ENCODE measurements at regions not wholly inside any gene's neighbourhood (a gene's known extent, or its start where the extent isn't known, plus 50 kb on each side); places are given as distances from the start of the nearest gene placed in this dataset.

DNA sequence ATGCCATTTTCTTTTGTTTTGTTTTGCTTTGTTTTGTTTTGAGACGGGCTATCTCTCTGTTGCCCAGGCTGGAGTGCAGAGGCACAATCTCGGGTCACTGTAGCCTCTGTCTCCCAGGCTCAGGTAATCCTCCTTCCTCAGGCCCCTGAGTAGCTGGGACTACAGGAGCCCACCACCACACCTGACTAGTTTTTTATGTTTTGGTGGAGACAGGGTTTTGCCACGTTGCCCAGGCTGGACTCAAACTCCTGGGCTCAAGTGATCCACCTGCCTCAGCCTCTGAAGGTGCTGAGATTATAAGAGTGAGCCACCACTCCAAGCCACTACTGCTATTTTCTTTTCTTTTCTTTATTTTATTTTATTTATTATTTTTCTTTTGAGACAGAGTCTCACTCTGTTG is 54.0 kb upstream of the S1PR3 start:
- TF ChIP-seq, protein P1, sequence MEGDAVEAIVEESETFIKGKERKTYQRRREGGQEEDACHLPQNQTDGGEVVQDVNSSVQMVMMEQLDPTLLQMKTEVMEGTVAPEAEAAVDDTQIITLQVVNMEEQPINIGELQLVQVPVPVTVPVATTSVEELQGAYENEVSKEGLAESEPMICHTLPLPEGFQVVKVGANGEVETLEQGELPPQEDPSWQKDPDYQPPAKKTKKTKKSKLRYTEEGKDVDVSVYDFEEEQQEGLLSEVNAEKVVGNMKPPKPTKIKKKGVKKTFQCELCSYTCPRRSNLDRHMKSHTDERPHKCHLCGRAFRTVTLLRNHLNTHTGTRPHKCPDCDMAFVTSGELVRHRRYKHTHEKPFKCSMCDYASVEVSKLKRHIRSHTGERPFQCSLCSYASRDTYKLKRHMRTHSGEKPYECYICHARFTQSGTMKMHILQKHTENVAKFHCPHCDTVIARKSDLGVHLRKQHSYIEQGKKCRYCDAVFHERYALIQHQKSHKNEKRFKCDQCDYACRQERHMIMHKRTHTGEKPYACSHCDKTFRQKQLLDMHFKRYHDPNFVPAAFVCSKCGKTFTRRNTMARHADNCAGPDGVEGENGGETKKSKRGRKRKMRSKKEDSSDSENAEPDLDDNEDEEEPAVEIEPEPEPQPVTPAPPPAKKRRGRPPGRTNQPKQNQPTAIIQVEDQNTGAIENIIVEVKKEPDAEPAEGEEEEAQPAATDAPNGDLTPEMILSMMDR (IDR thresholded peaks at IDR 0.05; ENCODE audit: low read depth, low read length), result no peak
- no peak for DNase-seq (ENCODE audit: low read depth in 2 of 2)
- no peak overlapping the region for H3K4me3 ChIP-seq (replicated peaks in 1 of 2; ENCODE audit: low read depth in 2 of 2, low read length in 2 of 2)

DNA sequence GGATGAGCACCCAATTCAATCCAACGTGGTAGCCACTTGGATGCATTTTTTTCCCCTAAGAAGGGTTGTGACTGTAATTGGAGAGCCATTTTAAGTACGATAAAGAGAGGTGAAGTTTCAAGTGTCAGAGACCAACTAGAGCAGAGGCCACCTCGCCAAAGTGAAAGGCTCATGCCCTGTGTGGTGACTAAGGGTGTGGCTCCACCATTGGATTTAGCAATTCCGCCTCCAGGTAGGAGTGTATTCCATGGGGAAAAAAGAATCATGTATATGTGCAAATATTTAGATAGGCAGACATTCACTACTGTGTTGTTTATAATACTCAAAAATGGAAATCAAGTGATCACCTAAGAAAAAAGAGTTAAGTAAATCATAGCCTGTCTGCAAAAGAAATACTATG is 53.1 kb upstream of the S1PR3 start:
- DNase-seq (ENCODE audit: low read depth in 2 of 2), result no peak
- H3K4me3 ChIP-seq (replicated peaks in 1 of 2; ENCODE audit: low read depth in 2 of 2, low read length in 2 of 2), result no peak overlapping the region
- TF ChIP-seq, protein P1 (IDR thresholded peaks at IDR 0.05; ENCODE audit: low read depth, low read length), result no peak

All from cardiac fibroblast (primary cell).